Endothelial cell of umbilical vein (primary cell): ENCODE measurements at regions not wholly inside any gene's neighbourhood (a gene's known extent, or its start where the extent isn't known, plus 50 kb on each side); places are given as distances from the start of the nearest gene placed in this dataset.

Experiments used
- CTCF ChIP-seq, 2 donors: IDR thresholded peaks; 1 replicate in 1 of 2; 2 replicates in 1 of 2; pipeline ENCODE4 v1.5.1; 2011; ENCODE audit warnings: low read length in 2 of 2, mild to moderate bottlenecking in 2 of 2, moderate library complexity in 2 of 2, control low read depth in 1 of 2, inconsistent platforms in 1 of 2, low read depth in 1 of 2; ENCODE audit not compliant: insufficient read depth in 1 of 2; ENCODE audit errors: extremely low read depth in 1 of 2
- POLR2A ChIP-seq: IDR thresholded peaks from 2 replicates; pipeline ENCODE4 v1.6.1; 2012; ENCODE audit warnings: low read depth, mild to moderate bottlenecking, control low read depth, low read length

DNA sequence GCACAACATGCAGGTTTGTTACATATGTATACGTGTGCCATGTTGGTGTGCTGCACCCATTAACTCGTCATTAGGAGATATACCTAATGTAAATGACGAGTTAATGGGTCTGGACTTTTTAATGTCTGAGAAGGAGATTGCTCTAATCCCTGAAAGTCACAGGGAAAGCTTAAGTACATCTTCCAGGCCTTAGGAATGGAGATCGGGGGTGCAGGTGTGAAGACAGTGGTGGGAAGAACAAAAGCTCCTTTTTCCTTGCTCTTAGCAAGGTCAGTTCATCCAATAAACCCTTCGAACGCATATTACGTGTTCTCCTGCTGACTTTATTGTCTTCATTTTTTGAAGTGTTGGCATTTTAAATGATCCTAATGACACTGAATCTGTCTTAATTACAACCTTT is 50.8 kb upstream of the LAMA1 start:
- TF ChIP-seq CTCF (IDR thresholded peaks at IDR 0.05; ENCODE audit: extremely low read depth in 1 of 2, insufficient read depth in 1 of 2, low read depth in 1 of 2, low read length in 2 of 2) (no peak), POLR2A (no peak)
